ENCODE measurements at regions not wholly inside any gene's neighbourhood (a gene's known extent, or its start where the extent isn't known, plus 50 kb on each side); places are given as distances from the start of the nearest gene placed in this dataset.

DNA sequence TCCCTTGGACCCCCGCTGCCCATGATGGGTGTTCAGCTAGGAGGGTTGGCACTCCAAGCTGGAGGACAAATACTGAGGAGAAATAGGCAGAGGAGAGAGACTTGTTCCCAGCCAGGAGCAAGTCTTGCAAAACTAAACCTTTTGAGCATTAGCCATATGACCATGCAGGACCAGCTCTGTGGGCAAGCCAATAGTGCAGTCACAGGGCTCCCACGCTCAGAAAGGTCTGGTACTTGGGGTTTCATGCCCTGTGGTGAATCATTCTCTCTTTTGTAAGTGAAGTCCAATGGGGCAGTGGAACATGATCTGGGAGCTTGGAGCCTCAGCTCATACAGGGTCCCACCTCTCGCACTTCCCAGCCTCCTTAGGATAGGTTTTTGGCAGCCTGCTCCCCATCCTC lies 300.9 kb downstream of the BCOR start:
- TF ChIP-seq, protein P1, sequence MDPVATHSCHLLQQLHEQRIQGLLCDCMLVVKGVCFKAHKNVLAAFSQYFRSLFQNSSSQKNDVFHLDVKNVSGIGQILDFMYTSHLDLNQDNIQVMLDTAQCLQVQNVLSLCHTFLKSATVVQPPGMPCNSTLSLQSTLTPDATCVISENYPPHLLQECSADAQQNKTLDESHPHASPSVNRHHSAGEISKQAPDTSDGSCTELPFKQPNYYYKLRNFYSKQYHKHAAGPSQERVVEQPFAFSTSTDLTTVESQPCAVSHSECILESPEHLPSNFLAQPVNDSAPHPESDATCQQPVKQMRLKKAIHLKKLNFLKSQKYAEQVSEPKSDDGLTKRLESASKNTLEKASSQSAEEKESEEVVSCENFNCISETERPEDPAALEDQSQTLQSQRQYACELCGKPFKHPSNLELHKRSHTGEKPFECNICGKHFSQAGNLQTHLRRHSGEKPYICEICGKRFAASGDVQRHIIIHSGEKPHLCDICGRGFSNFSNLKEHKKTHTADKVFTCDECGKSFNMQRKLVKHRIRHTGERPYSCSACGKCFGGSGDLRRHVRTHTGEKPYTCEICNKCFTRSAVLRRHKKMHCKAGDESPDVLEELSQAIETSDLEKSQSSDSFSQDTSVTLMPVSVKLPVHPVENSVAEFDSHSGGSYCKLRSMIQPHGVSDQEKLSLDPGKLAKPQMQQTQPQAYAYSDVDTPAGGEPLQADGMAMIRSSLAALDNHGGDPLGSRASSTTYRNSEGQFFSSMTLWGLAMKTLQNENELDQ (tag by site-specific recombination; IDR thresholded peaks at IDR 0.05; ENCODE audit: low read depth) = no peak
- TF ChIP-seq, protein P2, sequence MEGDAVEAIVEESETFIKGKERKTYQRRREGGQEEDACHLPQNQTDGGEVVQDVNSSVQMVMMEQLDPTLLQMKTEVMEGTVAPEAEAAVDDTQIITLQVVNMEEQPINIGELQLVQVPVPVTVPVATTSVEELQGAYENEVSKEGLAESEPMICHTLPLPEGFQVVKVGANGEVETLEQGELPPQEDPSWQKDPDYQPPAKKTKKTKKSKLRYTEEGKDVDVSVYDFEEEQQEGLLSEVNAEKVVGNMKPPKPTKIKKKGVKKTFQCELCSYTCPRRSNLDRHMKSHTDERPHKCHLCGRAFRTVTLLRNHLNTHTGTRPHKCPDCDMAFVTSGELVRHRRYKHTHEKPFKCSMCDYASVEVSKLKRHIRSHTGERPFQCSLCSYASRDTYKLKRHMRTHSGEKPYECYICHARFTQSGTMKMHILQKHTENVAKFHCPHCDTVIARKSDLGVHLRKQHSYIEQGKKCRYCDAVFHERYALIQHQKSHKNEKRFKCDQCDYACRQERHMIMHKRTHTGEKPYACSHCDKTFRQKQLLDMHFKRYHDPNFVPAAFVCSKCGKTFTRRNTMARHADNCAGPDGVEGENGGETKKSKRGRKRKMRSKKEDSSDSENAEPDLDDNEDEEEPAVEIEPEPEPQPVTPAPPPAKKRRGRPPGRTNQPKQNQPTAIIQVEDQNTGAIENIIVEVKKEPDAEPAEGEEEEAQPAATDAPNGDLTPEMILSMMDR (tag by site-specific recombination; IDR thresholded peaks at IDR 0.05) = no peak
- TF ChIP-seq ZNF23 (tag by site-specific recombination; IDR thresholded peaks at IDR 0.05; ENCODE audit: borderline replicate concordance) (no peak), BCL11A (tag by site-specific recombination; IDR thresholded peaks at IDR 0.05; ENCODE audit: low read depth) (no peak), ZFP3 (tag by site-specific recombination; IDR thresholded peaks at IDR 0.05; ENCODE audit: low read depth) (no peak)
- TF ChIP-seq, protein P3, sequence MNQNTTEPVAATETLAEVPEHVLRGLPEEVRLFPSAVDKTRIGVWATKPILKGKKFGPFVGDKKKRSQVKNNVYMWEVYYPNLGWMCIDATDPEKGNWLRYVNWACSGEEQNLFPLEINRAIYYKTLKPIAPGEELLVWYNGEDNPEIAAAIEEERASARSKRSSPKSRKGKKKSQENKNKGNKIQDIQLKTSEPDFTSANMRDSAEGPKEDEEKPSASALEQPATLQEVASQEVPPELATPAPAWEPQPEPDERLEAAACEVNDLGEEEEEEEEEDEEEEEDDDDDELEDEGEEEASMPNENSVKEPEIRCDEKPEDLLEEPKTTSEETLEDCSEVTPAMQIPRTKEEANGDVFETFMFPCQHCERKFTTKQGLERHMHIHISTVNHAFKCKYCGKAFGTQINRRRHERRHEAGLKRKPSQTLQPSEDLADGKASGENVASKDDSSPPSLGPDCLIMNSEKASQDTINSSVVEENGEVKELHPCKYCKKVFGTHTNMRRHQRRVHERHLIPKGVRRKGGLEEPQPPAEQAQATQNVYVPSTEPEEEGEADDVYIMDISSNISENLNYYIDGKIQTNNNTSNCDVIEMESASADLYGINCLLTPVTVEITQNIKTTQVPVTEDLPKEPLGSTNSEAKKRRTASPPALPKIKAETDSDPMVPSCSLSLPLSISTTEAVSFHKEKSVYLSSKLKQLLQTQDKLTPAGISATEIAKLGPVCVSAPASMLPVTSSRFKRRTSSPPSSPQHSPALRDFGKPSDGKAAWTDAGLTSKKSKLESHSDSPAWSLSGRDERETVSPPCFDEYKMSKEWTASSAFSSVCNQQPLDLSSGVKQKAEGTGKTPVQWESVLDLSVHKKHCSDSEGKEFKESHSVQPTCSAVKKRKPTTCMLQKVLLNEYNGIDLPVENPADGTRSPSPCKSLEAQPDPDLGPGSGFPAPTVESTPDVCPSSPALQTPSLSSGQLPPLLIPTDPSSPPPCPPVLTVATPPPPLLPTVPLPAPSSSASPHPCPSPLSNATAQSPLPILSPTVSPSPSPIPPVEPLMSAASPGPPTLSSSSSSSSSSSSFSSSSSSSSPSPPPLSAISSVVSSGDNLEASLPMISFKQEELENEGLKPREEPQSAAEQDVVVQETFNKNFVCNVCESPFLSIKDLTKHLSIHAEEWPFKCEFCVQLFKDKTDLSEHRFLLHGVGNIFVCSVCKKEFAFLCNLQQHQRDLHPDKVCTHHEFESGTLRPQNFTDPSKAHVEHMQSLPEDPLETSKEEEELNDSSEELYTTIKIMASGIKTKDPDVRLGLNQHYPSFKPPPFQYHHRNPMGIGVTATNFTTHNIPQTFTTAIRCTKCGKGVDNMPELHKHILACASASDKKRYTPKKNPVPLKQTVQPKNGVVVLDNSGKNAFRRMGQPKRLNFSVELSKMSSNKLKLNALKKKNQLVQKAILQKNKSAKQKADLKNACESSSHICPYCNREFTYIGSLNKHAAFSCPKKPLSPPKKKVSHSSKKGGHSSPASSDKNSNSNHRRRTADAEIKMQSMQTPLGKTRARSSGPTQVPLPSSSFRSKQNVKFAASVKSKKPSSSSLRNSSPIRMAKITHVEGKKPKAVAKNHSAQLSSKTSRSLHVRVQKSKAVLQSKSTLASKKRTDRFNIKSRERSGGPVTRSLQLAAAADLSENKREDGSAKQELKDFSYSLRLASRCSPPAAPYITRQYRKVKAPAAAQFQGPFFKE (tag by site-specific recombination; IDR thresholded peaks at IDR 0.05; ENCODE audit: borderline replicate concordance) = no peak
- TF ChIP-seq, protein P4, sequence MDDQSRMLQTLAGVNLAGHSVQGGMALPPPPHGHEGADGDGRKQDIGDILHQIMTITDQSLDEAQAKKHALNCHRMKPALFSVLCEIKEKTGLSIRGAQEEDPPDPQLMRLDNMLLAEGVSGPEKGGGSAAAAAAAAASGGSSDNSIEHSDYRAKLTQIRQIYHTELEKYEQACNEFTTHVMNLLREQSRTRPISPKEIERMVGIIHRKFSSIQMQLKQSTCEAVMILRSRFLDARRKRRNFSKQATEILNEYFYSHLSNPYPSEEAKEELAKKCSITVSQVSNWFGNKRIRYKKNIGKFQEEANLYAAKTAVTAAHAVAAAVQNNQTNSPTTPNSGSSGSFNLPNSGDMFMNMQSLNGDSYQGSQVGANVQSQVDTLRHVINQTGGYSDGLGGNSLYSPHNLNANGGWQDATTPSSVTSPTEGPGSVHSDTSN (CRISPR knock-in tag; IDR thresholded peaks at IDR 0.05) = no peak

All from HEK293 (cell line).